WTC11 (cell line): ENCODE measurements at regions not wholly inside any gene's neighbourhood (a gene's known extent, or its start where the extent isn't known, plus 50 kb on each side); places are given as distances from the start of the nearest gene placed in this dataset.

ENCODE experiments used
- CTCF ChIP-seq: fragments of 200-600 bp; IDR thresholded peaks from 2 replicates; pipeline ENCODE4 v1.8.0; 2022; ENCODE audit warnings: antibody characterized with exemption
- ELF4 ChIP-seq: sonication (generic); formaldehyde crosslinking; IDR thresholded peaks from 2 replicates; pipeline ENCODE4 v1.8.1; 2022; ENCODE audit warnings: low read depth, mild to moderate bottlenecking, moderate library complexity, missing genetic modification reagents
- JUN ChIP-seq: sonication (generic); formaldehyde crosslinking; IDR thresholded peaks from 2 replicates; pipeline ENCODE4 v1.8.0; 2023; ENCODE audit warnings: mild to moderate bottlenecking, missing genetic modification reagents
- USF2 ChIP-seq: sonication (generic); formaldehyde crosslinking; IDR thresholded peaks from 2 replicates; pipeline ENCODE4 v1.8.1; 2023; ENCODE audit warnings: mild to moderate bottlenecking, missing genetic modification reagents, moderate library complexity
- ZNF232 ChIP-seq: sonication (generic); formaldehyde crosslinking; IDR thresholded peaks from 2 replicates; pipeline ENCODE4 v1.8.0; 2022; ENCODE audit warnings: mild to moderate bottlenecking, missing genetic modification reagents
- ZNF423 ChIP-seq: fragments of 250-450 bp; sonication (Bioruptor Pico); IDR thresholded peaks from 2 replicates; pipeline ENCODE4 v2.1.2; 2022; ENCODE audit warnings: mild to moderate bottlenecking, moderate library complexity
- TF ChIP-seq, protein P1 (sequence below): sonication (generic); formaldehyde crosslinking; IDR thresholded peaks from 2 replicates; pipeline ENCODE4 v1.8.1; 2022; ENCODE audit warnings: low read depth, mild to moderate bottlenecking, moderate library complexity, missing genetic modification reagents, borderline replicate concordance

DNA sequence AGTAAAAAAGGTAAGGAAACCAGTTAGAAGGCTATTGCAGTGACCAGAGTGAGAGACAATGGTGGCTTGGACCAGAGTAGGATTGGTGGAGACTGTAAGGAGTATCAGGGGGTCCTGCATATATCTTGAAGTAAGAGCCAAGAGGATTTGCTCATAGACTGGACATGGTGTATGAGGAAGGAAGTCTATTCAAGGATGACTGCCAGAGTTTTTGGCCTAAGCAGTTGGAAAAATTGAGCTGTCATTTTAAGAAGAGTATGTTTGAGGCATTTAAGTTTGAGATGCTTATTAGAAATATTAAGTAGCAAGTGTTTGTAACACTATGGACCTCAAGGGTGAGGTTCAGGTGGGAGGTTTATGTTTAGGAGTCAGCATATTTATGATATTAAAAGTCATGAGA is 596.6 kb downstream of the METTL15 start:
- TF ChIP-seq ELF4 (CRISPR knock-in tag) (no peak), USF2 (CRISPR knock-in tag) (no peak), CTCF (no peak), ZNF423 (no peak), JUN (CRISPR knock-in tag) (no peak), ZNF232 (CRISPR knock-in tag) (no peak)
- TF ChIP-seq, protein P1, sequence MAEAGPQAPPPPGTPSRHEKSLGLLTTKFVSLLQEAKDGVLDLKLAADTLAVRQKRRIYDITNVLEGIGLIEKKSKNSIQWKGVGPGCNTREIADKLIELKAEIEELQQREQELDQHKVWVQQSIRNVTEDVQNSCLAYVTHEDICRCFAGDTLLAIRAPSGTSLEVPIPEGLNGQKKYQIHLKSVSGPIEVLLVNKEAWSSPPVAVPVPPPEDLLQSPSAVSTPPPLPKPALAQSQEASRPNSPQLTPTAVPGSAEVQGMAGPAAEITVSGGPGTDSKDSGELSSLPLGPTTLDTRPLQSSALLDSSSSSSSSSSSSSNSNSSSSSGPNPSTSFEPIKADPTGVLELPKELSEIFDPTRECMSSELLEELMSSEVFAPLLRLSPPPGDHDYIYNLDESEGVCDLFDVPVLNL (CRISPR knock-in tag): no peak
